ENCODE measurements at regions not wholly inside any gene's neighbourhood (a gene's known extent, or its start where the extent isn't known, plus 50 kb on each side); places are given as distances from the start of the nearest gene placed in this dataset.

DNA sequence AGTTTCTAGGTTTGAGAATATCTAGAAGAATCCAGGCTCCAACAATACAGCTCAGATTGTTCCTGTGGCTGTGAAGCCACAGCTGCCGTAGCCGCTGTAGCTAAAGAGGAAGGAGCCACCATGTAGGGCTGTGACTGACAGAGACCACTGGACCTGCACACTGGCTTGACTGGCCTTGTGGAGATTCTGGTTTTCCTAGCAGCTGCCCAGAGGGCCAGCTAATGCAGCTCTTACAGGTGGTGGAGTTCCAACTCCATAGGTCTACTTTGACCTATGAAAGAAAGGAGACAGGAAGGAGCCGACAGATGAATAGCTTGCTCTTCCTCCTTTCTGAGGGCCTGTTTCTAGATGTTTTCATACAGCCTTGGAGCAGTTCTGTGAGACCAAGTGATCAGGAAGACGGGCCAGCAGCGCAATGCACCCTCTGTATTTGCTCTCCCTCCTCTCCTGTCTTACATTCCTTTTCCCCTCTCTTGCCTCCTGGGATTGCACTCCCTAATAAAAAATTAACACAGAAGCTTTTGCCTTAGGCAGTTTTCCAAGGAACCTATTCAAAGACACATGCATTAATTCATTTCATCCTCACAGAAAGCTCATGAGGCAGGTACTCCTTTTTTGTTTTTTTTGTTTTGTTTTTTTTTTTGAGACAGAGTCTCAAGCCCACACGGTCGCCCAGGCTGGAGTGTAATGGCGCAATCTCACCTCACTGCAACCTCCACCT, 51.8 kb upstream of the MYB start:
- no peak overlapping the region for H3K4me3 ChIP-seq (ENCODE audit: low read depth, low read length)
- TF ChIP-seq PBX3 (CRISPR knock-in tag; IDR thresholded peaks at IDR 0.05) = no peak
- no peak for TF ChIP-seq ZNF473 (tag by site-specific recombination; IDR thresholded peaks at IDR 0.05)
- no peak for TF ChIP-seq ZNF639 (tag by site-specific recombination; IDR thresholded peaks at IDR 0.05)
- TF ChIP-seq, protein P1, sequence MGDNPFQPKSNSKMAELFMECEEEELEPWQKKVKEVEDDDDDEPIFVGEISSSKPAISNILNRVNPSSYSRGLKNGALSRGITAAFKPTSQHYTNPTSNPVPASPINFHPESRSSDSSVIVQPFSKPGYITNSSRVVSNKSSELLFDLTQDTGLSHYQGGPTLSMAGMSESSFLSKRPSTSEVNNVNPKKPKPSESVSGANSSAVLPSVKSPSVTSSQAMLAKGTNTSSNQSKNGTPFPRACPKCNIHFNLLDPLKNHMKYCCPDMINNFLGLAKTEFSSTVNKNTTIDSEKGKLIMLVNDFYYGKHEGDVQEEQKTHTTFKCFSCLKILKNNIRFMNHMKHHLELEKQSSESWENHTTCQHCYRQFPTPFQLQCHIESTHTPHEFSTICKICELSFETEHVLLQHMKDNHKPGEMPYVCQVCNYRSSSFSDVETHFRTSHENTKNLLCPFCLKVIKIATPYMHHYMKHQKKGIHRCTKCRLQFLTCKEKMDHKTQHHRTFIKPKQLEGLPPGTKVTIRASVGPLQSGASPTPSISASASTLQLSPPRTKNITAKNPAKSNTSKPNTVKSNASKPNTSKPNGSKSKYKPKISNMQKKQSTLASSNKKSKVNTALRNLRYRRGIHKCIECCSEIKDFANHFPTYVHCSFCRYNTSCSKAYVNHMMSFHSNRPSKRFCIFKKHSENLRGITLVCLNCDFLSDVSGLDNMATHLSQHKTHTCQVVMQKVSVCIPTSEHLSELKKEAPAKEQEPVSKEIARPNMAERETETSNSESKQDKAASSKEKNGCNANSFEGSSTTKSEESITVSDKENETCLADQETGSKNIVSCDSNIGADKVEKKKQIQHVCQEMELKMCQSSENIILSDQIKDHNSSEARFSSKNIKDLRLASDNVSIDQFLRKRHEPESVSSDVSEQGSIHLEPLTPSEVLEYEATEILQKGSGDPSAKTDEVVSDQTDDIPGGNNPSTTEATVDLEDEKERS (tag by site-specific recombination; IDR thresholded peaks at IDR 0.05) = no peak
- H3K36me3 ChIP-seq (ENCODE audit: control insufficient read depth in 2 of 2, insufficient read depth in 1 of 2, low read length in 2 of 2) = no peaks in the 10 kb centered on the region
- POLR2A ChIA-PET = interaction anchor here (0.8 kb wide), 1 partner anchor 948 kb away, joined by 3 read pairs; no protein-coding TSS in a partner anchor
- CTCF ChIA-PET = interaction anchor here (0.6 to 1.3 kb wide), 5 partner anchors 15 to 307 kb away, joined by 3 to 6 read pairs (median 4); no protein-coding TSS in a partner anchor
- H3K9me3 ChIP-seq (ENCODE audit: control insufficient read depth, insufficient read depth, low read depth, low read length) = no peaks in the 10 kb centered on the region
- H3K4me1 ChIP-seq (ENCODE audit: control insufficient read depth, insufficient read depth, low read length) = no peaks in the 10 kb centered on the region
- no peak overlapping the region for H3K27ac ChIP-seq (ENCODE audit: extremely low read depth, low read depth, low read length)

- Histone ChIP-seq H3K27ac (ENCODE audit: extremely low read depth, low read depth, low read length) (no peak overlapping the region), H3K4me1 (ENCODE audit: control insufficient read depth, insufficient read depth, low read length) (no peaks in the 10 kb centered on the region)
- CTCF ChIA-PET = interaction anchor here (0.6 to 1.3 kb wide), 2 partner anchors 16 to 72 kb away, joined by 3 to 6 read pairs; no protein-coding TSS in a partner anchor
Measured at GRCh38 chr6:135128268-135128914, 52.7 kb upstream of the MYB start.

More at GRCh38 chr6:135128268-135128914, 52.7 kb upstream of the MYB start:
- POLR2A ChIA-PET = no interaction called here
- Histone ChIP-seq H3K9me3 (ENCODE audit: control insufficient read depth, insufficient read depth, low read depth, low read length) (no peaks in the 10 kb centered on the region), H3K36me3 (ENCODE audit: control insufficient read depth in 2 of 2, insufficient read depth in 1 of 2, low read length in 2 of 2) (no peaks in the 10 kb centered on the region), H3K4me3 (ENCODE audit: low read depth, low read length) (no peak overlapping the region)
- TF ChIP-seq ZNF19 (tag by site-specific recombination; IDR thresholded peaks at IDR 0.05; ENCODE audit: low read depth) = no peak
- TF ChIP-seq MZF1 (tag by site-specific recombination; IDR thresholded peaks at IDR 0.05; ENCODE audit: borderline replicate concordance) = no peak
- TF ChIP-seq ZNF394 (tag by site-specific recombination; IDR thresholded peaks at IDR 0.05; ENCODE audit: borderline replicate concordance) = no peak
- TF ChIP-seq, protein P2, sequence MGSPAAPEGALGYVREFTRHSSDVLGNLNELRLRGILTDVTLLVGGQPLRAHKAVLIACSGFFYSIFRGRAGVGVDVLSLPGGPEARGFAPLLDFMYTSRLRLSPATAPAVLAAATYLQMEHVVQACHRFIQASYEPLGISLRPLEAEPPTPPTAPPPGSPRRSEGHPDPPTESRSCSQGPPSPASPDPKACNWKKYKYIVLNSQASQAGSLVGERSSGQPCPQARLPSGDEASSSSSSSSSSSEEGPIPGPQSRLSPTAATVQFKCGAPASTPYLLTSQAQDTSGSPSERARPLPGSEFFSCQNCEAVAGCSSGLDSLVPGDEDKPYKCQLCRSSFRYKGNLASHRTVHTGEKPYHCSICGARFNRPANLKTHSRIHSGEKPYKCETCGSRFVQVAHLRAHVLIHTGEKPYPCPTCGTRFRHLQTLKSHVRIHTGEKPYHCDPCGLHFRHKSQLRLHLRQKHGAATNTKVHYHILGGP (tag by site-specific recombination; IDR thresholded peaks at IDR 0.05) = no peak
- TF ChIP-seq ZXDB (tag by site-specific recombination; IDR thresholded peaks at IDR 0.05) = no peak
- TF ChIP-seq ZNF18 (tag by site-specific recombination; IDR thresholded peaks at IDR 0.05) = no peak
- TF ChIP-seq GLIS2 (tag by site-specific recombination; IDR thresholded peaks at IDR 0.05) = no peak
- no peak for TF ChIP-seq ZSCAN16 (tag by site-specific recombination; IDR thresholded peaks at IDR 0.05)
- TF ChIP-seq SP2 (tag by site-specific recombination; IDR thresholded peaks at IDR 0.05) = no peak
- no peak for TF ChIP-seq ZNF169 (tag by site-specific recombination; IDR thresholded peaks at IDR 0.05)
- no peak for TF ChIP-seq GLI2 (tag by site-specific recombination; IDR thresholded peaks at IDR 0.05; ENCODE audit: borderline replicate concordance, low read depth)
- no peak for TF ChIP-seq GLI4 (tag by site-specific recombination; IDR thresholded peaks at IDR 0.05)
- TF ChIP-seq ZFP41 (tag by site-specific recombination; IDR thresholded peaks at IDR 0.05; ENCODE audit: borderline replicate concordance) = no peak
- no peak for TF ChIP-seq ZNF624 (tag by site-specific recombination; IDR thresholded peaks at IDR 0.05)
- no peak for TF ChIP-seq ZNF510 (tag by site-specific recombination; IDR thresholded peaks at IDR 0.05; ENCODE audit: insufficient replicate concordance)
- no peak for TF ChIP-seq KLF1 (tag by site-specific recombination; IDR thresholded peaks at IDR 0.05)
- no peak for TF ChIP-seq ZNF146 (tag by site-specific recombination; IDR thresholded peaks at IDR 0.05)
